Cardiac fibroblast (primary cell): ENCODE measurements at regions not wholly inside any gene's neighbourhood (a gene's known extent, or its start where the extent isn't known, plus 50 kb on each side); places are given as distances from the start of the nearest gene placed in this dataset.

Experiments
- DNase-seq, 2 donors: peaks; one replicate each; pipeline versions ENCODE4 v3.0.0 to v3.0.0-alpha.2; 2010; ENCODE audit warnings: low read depth in 2 of 2
- H3K4me3 ChIP-seq, 2 donors: replicated peaks in 1 of 2; 1 replicate in 1 of 2; 2 replicates in 1 of 2; pipeline ENCODE4 v1.5.1; 2011; ENCODE audit warnings: low read depth in 2 of 2, low read length in 2 of 2, mild to moderate bottlenecking in 2 of 2, moderate library complexity in 1 of 2
- TF ChIP-seq, protein P1 (sequence below): IDR thresholded peaks from one replicate; pipeline ENCODE4 v1.5.1; 2011; ENCODE audit warnings: low read depth, mild to moderate bottlenecking, low read length, inconsistent platforms

DNA sequence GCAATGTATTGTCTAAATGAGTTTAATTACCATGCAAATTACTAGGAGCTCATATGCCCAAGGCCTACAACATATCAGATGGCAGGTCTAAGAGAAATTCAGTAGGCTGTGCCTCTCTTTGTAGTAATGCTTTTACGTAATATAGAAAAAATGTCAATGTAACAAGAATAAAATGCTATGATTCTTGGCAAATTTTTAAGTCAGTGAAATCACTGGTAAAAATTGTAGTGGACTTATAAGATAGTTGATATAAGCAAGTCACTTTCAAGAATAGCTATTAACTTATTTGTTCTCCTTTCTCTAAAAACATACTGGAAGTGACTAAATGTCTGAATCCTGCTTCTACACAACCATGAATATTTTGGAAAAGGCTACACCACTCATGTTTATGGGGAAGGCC, 707.8 kb downstream of the TUSC7 start:
- TF ChIP-seq, protein P1, sequence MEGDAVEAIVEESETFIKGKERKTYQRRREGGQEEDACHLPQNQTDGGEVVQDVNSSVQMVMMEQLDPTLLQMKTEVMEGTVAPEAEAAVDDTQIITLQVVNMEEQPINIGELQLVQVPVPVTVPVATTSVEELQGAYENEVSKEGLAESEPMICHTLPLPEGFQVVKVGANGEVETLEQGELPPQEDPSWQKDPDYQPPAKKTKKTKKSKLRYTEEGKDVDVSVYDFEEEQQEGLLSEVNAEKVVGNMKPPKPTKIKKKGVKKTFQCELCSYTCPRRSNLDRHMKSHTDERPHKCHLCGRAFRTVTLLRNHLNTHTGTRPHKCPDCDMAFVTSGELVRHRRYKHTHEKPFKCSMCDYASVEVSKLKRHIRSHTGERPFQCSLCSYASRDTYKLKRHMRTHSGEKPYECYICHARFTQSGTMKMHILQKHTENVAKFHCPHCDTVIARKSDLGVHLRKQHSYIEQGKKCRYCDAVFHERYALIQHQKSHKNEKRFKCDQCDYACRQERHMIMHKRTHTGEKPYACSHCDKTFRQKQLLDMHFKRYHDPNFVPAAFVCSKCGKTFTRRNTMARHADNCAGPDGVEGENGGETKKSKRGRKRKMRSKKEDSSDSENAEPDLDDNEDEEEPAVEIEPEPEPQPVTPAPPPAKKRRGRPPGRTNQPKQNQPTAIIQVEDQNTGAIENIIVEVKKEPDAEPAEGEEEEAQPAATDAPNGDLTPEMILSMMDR, result no peak
- DNase-seq, result no peak
- H3K4me3 ChIP-seq, result no peak overlapping the region

DNA sequence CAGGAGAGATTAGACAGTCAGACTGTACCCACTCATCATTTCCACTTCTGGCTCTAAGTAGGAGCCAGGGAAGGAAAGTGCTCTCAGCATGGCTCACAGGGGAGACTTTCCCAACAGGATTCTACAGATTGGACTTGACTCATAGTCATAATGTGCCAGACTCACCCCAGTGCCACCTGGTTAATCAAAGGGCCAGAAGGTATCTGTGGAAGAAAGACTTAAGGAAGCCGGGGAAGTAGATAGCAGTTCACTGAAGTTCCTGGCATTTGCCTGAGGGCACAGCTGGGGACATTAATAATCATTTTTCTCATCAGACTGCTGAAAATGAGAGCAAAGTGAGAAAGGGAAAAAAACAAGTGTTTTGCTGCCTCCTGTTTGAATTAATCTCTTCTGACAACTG, 717.5 kb downstream of the TUSC7 start:
- H3K4me3 ChIP-seq, result no peak overlapping the region
- TF ChIP-seq, protein P1, result no peak
- DNase-seq, result no peak

DNA sequence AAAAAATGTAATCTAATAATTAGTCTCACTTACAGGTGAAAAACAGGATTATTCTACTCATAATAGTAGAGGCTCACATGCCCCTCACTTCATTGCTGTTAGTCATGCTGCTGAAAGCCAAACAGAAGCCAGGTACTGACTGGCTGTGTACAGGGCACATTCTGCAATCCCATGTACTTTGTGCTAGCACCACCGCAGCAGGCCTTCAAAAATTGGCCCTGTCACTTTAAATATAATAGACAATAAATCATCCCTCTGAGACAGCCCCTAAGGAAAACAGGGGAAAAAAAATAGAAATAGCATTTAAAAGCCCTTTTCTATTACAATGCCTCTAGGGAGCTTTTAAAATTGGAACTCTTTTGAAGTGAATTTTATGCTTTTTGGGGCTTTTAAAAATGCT, 723.8 kb downstream of the TUSC7 start:
- no peak overlapping the region for H3K4me3 ChIP-seq
- DNase-seq, result no peak
- TF ChIP-seq, protein P1, result no peak

DNA sequence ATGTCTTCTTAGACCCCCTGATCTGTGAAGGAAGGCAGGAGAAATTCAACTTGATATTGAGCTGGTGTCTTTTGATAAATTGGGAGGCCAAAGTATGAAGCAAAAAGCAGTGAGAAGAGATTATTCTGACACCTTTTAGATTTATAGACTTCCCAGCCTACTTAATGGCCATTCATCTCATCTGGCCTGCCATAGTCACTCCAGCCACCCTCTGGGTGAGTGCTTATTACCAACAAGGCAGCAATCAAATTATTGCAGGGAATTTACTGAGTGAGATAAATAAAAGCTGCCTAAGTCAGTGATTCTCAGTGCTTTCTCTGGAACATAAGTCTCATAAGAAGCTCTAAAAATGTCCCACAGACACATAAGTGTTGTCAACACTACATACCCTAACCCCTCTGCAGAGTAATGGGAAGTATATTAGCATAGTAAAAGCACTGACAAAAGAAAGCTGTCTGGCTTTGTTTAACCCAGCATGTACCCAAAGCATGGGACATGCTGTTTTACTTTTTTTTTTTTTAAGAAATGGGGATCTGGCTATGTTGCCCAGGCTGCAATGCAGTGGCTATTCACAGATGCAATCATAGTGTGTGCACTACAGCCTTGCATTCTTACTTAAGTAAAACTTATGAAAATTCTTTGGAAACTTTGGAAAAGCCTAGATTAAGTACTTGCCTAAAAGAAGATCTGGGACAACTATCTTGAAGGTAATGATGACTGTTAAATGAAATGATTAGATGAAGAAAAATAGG, 725.3 kb downstream of the TUSC7 start:
- TF ChIP-seq, protein P1, result no peak
- no peak overlapping the region for H3K4me3 ChIP-seq
- no peak for DNase-seq

DNA sequence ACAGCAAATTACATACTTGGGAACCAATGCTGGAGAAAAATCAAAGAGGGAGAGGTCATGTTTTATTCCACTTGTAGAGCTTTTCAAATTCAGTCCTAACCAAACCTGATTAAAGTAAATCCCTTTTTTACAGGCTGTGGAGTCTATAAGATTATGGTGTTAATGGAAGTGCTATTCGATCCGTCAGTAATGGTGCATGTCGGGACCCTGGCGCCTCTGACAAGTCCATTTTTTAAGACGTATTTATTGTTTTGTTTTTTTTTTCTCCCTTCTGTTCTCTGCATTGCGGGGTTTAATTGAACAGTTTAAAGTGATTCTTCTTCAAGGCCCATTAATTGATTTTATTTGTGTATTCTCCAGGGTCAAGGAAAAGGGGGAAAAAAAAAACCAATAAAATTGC, 725.9 kb downstream of the TUSC7 start:
- TF ChIP-seq, protein P1, result no peak
- no peak overlapping the region for H3K4me3 ChIP-seq
- DNase-seq, result no peak

DNA sequence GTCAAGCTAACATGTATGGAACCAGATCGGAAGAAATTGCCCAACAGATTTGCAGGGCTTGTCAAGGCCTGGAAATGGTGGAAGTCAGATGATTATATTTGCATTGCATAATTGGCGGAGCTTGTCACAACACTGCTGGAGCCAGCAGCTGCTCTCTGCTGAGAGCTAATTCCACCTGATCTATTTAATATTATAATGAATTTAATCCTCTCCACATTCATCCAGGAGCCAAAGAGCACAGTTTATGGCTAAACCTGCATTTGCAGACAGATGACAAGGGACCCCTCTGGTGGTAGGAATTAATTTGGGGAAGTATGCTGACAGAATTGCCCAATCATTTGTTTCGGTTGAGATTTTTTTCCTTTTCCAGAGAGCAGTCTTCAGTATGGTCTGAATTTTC, 730.2 kb downstream of the TUSC7 start:
- TF ChIP-seq, protein P1, result no peak
- DNase-seq, result peak; percentile 13 to 21
- H3K4me3 ChIP-seq, result no peak overlapping the region

DNA sequence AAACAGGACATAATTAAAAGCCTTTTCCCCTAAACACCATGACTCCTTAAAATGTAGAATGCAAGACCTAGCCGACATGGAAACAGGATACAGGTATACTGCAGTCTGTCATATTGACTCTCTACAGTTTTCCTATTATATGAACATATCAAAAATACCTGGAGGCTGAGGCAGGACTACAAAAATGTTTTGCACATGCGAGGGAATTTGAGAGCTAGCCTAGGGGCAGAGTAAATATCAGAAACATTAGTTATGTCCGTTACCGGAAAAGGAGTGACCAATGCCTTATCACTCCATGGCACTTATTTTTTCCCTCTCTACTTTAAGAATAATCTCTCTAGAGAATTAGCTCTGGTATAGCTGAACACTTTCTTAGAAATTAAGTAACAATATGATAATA, 732.3 kb downstream of the TUSC7 start:
- no peak overlapping the region for H3K4me3 ChIP-seq
- DNase-seq, result no peak
- TF ChIP-seq, protein P1, result no peak
